ENCODE measurements at regions not wholly inside any gene's neighbourhood (a gene's known extent, or its start where the extent isn't known, plus 50 kb on each side); places are given as distances from the start of the nearest gene placed in this dataset.

DNA sequence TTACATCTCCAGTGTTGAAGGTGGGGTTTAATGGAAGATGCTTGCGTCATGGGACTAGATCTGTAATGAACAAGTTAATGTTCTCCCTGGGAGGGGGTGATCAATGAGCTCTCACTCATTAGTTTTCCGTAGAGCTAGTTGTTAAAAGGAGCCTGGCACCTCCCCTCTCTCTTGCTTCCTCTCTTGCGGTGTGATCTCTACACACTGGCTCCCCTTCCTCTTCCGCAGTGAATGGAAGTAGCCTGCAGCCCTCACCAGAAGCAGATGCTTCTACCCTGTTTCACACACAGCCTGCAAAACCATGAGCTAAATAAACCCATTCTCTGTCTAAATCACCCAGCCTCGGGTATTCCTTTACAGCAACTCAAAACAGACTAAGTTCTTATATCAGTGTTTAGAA is 318.8 kb downstream of the SLITRK1 start:
- TF ChIP-seq, protein P1, sequence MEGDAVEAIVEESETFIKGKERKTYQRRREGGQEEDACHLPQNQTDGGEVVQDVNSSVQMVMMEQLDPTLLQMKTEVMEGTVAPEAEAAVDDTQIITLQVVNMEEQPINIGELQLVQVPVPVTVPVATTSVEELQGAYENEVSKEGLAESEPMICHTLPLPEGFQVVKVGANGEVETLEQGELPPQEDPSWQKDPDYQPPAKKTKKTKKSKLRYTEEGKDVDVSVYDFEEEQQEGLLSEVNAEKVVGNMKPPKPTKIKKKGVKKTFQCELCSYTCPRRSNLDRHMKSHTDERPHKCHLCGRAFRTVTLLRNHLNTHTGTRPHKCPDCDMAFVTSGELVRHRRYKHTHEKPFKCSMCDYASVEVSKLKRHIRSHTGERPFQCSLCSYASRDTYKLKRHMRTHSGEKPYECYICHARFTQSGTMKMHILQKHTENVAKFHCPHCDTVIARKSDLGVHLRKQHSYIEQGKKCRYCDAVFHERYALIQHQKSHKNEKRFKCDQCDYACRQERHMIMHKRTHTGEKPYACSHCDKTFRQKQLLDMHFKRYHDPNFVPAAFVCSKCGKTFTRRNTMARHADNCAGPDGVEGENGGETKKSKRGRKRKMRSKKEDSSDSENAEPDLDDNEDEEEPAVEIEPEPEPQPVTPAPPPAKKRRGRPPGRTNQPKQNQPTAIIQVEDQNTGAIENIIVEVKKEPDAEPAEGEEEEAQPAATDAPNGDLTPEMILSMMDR (IDR thresholded peaks at IDR 0.05) = no peak
- no peak for TF ChIP-seq POLR2A (IDR thresholded peaks at IDR 0.05)
